ENCODE measurements at regions not wholly inside any gene's neighbourhood (a gene's known extent, or its start where the extent isn't known, plus 50 kb on each side); places are given as distances from the start of the nearest gene placed in this dataset.

DNA sequence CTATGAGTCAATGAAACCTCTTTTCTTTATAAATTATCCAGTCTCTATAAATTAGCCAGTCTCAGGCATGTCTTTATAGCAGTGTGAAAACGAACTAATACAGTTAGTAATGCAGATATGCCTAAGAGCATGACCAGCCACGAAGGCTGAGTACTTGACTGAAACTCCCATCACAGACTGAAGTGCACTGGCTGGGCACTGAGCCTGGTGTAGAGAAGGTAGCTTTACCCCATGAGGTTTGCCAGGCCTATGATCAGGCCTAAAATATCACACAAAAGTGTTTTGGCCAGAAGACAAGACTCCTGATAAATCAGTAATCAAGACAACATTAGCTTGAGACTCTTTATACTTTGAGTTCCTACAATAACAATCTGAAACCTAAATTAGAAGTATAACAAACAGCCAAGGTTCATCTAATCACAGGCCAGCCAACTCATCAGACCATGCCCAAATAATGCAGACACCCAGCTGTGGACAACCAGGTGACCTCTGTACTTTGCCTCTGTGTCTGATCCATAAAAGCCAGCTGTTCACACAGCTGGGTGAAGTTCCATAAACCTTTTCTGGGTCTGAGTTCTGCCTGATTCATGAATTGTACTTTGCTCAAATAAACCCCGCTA lies 771.8 kb upstream of the SLITRK1 start:
- TF ChIP-seq POLR2AphosphoS5 (IDR thresholded peaks at IDR 0.05): no peak
- TF ChIP-seq EP300 (IDR thresholded peaks at IDR 0.05): no peak
- TF ChIP-seq POLR2A (IDR thresholded peaks at IDR 0.05): no peak
- TF ChIP-seq, protein P1, sequence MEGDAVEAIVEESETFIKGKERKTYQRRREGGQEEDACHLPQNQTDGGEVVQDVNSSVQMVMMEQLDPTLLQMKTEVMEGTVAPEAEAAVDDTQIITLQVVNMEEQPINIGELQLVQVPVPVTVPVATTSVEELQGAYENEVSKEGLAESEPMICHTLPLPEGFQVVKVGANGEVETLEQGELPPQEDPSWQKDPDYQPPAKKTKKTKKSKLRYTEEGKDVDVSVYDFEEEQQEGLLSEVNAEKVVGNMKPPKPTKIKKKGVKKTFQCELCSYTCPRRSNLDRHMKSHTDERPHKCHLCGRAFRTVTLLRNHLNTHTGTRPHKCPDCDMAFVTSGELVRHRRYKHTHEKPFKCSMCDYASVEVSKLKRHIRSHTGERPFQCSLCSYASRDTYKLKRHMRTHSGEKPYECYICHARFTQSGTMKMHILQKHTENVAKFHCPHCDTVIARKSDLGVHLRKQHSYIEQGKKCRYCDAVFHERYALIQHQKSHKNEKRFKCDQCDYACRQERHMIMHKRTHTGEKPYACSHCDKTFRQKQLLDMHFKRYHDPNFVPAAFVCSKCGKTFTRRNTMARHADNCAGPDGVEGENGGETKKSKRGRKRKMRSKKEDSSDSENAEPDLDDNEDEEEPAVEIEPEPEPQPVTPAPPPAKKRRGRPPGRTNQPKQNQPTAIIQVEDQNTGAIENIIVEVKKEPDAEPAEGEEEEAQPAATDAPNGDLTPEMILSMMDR (IDR thresholded peaks at IDR 0.05): no peak
- ATAC-seq (ENCODE audit: low FRiP score in 2 of 2) (no peak), DNase-seq (no peak)
- no peaks in the 10 kb centered on the region for H3K9me3 ChIP-seq
- H3K36me3 ChIP-seq: no peaks in the 10 kb centered on the region
- H3K4me1 ChIP-seq: no peaks in the 10 kb centered on the region
- H3K4me3 ChIP-seq: no peak overlapping the region
- no peaks in the 10 kb centered on the region for H3K27me3 ChIP-seq
- 78 to 83% methylated on average over 3 of the region's 3 CpGs for WGBS, 2 donors
- H3K27ac ChIP-seq: no peak overlapping the region

DNA sequence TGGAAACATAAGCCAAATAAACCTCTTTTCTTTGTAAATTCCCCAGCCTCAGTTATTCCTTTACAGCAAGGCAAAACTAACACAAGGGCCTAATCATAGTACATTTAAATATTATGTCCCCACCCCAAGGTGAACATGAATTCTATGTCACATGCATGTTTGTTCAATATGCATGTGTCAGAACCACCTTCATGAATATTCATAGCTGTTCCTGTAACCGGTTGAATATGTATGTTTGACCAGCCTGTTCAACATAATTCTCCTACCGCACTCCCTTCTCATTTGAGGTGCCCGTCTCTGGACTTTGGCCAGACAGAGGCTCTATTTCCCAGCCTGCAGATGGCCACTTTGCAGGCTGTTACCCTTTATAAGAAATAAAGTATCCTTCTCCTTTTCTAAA lies 769.4 kb upstream of the SLITRK1 start:
- TF ChIP-seq POLR2AphosphoS5 (IDR thresholded peaks at IDR 0.05): no peak
- TF ChIP-seq, protein P1 (IDR thresholded peaks at IDR 0.05): no peak
- no peak for TF ChIP-seq EP300 (IDR thresholded peaks at IDR 0.05)
- TF ChIP-seq POLR2A (IDR thresholded peaks at IDR 0.05): no peak
- 85 to 96% methylated on average over 3 of the region's 3 CpGs for WGBS, 2 donors
- no peak for DNase-seq
- Histone ChIP-seq H3K27me3 (no peaks in the 10 kb centered on the region), H3K4me3 (no peak overlapping the region), H3K36me3 (no peaks in the 10 kb centered on the region), H3K27ac (no peak overlapping the region), H3K4me1 (no peaks in the 10 kb centered on the region), H3K9me3 (no peaks in the 10 kb centered on the region)
- ATAC-seq (ENCODE audit: low FRiP score in 2 of 2): no peak

DNA sequence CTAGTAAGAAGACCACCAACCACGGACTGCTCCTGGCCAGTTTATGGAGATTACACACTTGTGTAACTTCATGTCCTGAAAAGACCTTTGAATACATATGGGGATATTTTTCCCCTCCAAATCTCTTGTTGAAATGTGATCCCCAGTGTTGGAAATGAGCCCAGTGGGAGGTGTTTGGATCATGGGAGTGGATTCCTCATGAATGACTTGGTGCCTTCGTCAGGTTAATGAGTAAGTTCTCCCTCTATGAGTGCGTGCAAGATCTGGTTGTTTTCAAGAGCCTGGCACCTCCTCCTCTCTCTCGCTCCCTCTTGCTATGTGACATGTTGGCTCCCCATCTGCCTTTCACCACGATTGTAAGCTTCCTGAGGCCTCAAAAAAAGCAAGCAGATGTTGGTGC lies 769.0 kb upstream of the SLITRK1 start:
- ATAC-seq (ENCODE audit: low FRiP score in 2 of 2) (no peak), DNase-seq (no peak)
- Histone ChIP-seq H3K27me3 (no peaks in the 10 kb centered on the region), H3K4me3 (no peak overlapping the region), H3K9me3 (no peaks in the 10 kb centered on the region), H3K4me1 (no peaks in the 10 kb centered on the region), H3K27ac (no peak overlapping the region), H3K36me3 (no peaks in the 10 kb centered on the region)
- TF ChIP-seq, protein P1 (IDR thresholded peaks at IDR 0.05): no peak
- TF ChIP-seq EP300 (IDR thresholded peaks at IDR 0.05) (no peak), POLR2AphosphoS5 (IDR thresholded peaks at IDR 0.05) (no peak), POLR2A (IDR thresholded peaks at IDR 0.05) (no peak)
- WGBS, 2 donors: 60 to 76% methylated on average over 5 of the region's 5 CpGs

DNA sequence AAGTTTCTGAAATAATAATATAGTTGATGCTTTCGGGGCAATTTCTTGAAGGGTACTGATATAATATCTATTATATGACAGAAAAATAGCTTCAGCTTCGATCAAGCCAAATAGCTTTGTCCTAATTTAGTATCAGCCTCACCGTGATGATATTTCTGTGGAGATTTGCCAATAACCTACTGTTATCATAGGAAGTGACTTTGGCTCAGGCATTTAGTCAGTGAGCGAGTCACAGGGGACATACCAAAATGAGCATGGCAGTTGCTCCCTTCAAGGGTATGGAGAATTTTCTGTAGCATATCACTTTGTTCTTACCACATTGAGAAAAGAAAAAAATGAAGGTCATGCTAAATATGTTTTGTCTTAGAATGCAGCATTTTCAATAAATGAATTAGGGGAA lies 767.6 kb upstream of the SLITRK1 start:
- no peaks in the 10 kb centered on the region for H3K9me3 ChIP-seq
- no peak overlapping the region for H3K4me3 ChIP-seq
- no peaks in the 10 kb centered on the region for H3K27me3 ChIP-seq
- H3K36me3 ChIP-seq: no peaks in the 10 kb centered on the region
- TF ChIP-seq POLR2A (IDR thresholded peaks at IDR 0.05) (no peak), EP300 (IDR thresholded peaks at IDR 0.05) (no peak), POLR2AphosphoS5 (IDR thresholded peaks at IDR 0.05) (no peak)
- peaks cover 0 to 6% (median 0%) of the 10 kb centered on the region in 4 donors for H3K4me1 ChIP-seq
- ATAC-seq (ENCODE audit: low FRiP score in 2 of 2): no peak
- no peak overlapping the region for H3K27ac ChIP-seq
- DNase-seq: no peak
- 52 to 62% methylated on average over 4 of the region's 4 CpGs for WGBS, 2 donors

DNA sequence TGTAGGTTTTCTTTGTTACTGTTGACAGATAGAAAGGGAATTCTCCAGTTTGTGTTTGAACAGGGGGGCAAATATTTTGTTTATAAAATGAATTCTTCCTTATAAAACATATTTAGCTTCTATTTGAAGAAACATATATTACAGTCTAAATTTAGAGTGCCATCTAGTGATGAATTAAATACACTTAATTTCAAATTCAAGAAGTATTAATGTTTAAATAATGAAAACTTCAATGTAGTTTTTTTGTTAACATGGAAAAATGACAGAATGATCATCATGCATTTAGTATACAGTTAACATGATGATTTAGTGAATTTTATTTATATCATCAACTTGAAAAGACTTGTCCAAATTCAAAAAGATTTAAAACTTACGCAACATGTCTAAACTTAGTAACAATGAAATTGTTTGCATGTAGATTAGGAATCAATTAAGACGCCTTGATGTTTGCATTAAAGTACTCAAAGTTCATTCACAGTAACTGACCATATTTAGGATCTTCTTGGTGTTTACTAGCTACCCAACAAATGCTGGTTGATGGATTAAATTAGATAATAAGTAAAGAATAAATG lies 765.9 kb upstream of the SLITRK1 start:
- Histone ChIP-seq H3K9me3 (no peaks in the 10 kb centered on the region), H3K4me1 (peaks cover 0 to 6% (median 0%) of the 10 kb centered on the region in 4 donors), H3K4me3 (no peak overlapping the region), H3K36me3 (no peaks in the 10 kb centered on the region), H3K27ac (no peak overlapping the region), H3K27me3 (no peaks in the 10 kb centered on the region)
- no peak for DNase-seq
- TF ChIP-seq, protein P1 (IDR thresholded peaks at IDR 0.05): no peak
- TF ChIP-seq POLR2AphosphoS5 (IDR thresholded peaks at IDR 0.05) (no peak), POLR2A (IDR thresholded peaks at IDR 0.05) (no peak), EP300 (IDR thresholded peaks at IDR 0.05) (no peak)
- 57 to 59% methylated on average over 2 of the region's 2 CpGs for WGBS, 2 donors
- no peak for ATAC-seq (ENCODE audit: low FRiP score in 2 of 2)

Data from upper lobe of left lung (tissue), 6 donors.